ENCODE measurements at regions not wholly inside any gene's neighbourhood (a gene's known extent, or its start where the extent isn't known, plus 50 kb on each side); places are given as distances from the start of the nearest gene placed in this dataset.

- TF ChIP-seq EZH2 (IDR thresholded peaks at IDR 0.05), result no peak
- TF ChIP-seq POLR2AphosphoS5 (IDR thresholded peaks at IDR 0.05; ENCODE audit: borderline replicate concordance, low read depth, low read length), result no peak
- no peak for TF ChIP-seq FOXP2 (optimal IDR thresholded peaks at IDR 0.05; ENCODE audit: control extremely low read depth, extremely low read length, insufficient read depth)
Measured at GRCh38 chr4:20440170-20440569, 188.5 kb downstream of the SLIT2 start.

Data from SK-N-MC (cell line).